Stomach smooth muscle (tissue), 2 donors: ENCODE measurements at regions not wholly inside any gene's neighbourhood (a gene's known extent, or its start where the extent isn't known, plus 50 kb on each side); places are given as distances from the start of the nearest gene placed in this dataset.
"Not testable (repeated sequence)": the region's sequence is repeated elsewhere in the genome, so short reads cannot be mapped to it uniquely, and the experiment has no call there.

Source experiments
- H3K27ac ChIP-seq: one replicate; pipeline ENCODE4 v1.7.0; 2013; ENCODE audit warnings: mild to moderate bottlenecking, low read length, inconsistent platforms
- H3K27me3 ChIP-seq, 2 donors: one replicate each; pipeline ENCODE4 v1.7.0; 2013; ENCODE audit warnings: low read length in 2 of 2; ENCODE audit not compliant: insufficient read depth in 2 of 2, control insufficient read depth in 1 of 2
- H3K36me3 ChIP-seq, 2 donors: one replicate each; pipeline ENCODE4 v1.7.0; 2013; ENCODE audit warnings: low read length in 2 of 2; ENCODE audit not compliant: control insufficient read depth in 2 of 2, insufficient read depth in 2 of 2
- H3K4me1 ChIP-seq: one replicate; pipeline ENCODE4 v1.7.0; 2013; ENCODE audit warnings: low read length; ENCODE audit not compliant: control insufficient read depth, insufficient read depth
- H3K4me3 ChIP-seq, 2 donors: one replicate each; pipeline ENCODE4 v1.7.0; 2013; ENCODE audit warnings: low read length in 2 of 2
- H3K9ac ChIP-seq, 2 donors: one replicate each; pipeline ENCODE4 v1.7.0; 2013; ENCODE audit warnings: low read length in 2 of 2, mild to moderate bottlenecking in 1 of 2
- H3K9me3 ChIP-seq, 2 donors: one replicate each; pipeline ENCODE4 v1.7.0; 2013; ENCODE audit warnings: low read length in 2 of 2; ENCODE audit not compliant: control insufficient read depth in 2 of 2
- donor health status: healthy.
- donor health status: Pancreatic carcinoma.

DNA sequence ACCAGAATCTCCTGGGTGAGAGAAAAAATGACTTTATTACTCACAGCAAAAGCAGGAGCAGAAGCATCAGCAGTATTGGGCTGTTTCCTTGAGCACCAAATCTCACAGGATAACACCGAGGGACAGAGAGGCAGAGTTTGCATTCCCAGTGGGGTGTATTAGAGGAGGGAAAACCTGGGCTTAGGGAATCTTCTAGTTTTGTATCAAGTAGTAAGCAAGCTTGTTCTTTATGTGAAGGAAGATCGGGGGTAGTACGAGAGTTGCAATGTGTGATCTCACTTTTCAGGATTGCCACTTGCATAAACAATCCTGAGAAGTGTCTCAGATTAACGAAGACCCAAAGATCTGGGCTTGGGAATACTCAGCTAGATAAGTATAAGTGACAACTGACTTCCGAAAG, 1163.0 kb downstream of the TAF11L14 start:
- Histone ChIP-seq H3K36me3 (no peaks in the 10 kb centered on the region), H3K27ac (no peak overlapping the region)

GRCh38 chr5:18798058-18798457, 1163.8 kb downstream of the TAF11L14 start:
- Histone ChIP-seq H3K4me1 (no peaks in the 10 kb centered on the region), H3K36me3 (no peaks in the 10 kb centered on the region), H3K9ac (no peak overlapping the region), H3K27ac (no peak overlapping the region), H3K9me3 (no peaks in the 10 kb centered on the region), H3K27me3 (no peaks in the 10 kb centered on the region), H3K4me3 (no peak overlapping the region)

More for the DNA sequence above, 1163.0 kb downstream of the TAF11L14 start:
- H3K27me3 ChIP-seq: no peaks in the 10 kb centered on the region
- H3K9ac ChIP-seq: no peak overlapping the region
- H3K4me1 ChIP-seq: no peaks in the 10 kb centered on the region
- H3K9me3 ChIP-seq: no peaks in the 10 kb centered on the region
- H3K4me3 ChIP-seq: no peak overlapping the region

DNA sequence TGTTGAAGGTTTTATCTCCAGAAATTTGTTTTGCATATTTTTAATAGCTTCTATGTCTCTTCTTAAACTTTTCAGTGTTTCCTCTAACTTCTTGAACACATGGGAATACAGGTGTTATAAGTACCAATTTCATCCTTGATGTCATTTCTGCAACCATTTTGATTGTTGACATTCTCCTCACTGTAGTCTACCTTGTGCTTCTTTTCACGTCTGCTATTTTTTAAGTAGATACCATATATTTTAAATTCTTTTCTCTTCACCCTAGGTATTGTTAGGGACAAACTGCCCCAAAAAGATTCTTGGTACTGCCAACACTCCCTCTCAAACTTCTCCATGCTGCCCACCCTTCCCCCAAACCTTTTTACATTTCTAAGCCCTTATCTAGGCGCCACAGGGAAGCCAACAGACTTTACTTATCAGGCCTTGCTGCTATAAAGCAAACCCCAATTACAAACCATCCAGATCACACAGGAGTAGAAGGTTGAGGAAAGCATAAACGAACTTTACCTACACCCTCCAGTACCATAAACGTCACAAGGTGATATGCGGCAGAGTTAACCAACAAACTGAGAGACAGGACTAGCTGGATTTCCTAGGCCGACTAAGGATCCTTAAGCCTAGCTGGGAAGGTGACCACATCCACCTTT, 1165.3 kb downstream of the TAF11L14 start:
- H3K9ac ChIP-seq: no peak overlapping the region
- no peaks in the 10 kb centered on the region for H3K27me3 ChIP-seq
- H3K27ac ChIP-seq: no peak overlapping the region
- no peaks in the 10 kb centered on the region for H3K4me1 ChIP-seq
- no peaks in the 10 kb centered on the region for H3K9me3 ChIP-seq
- no peaks in the 10 kb centered on the region for H3K36me3 ChIP-seq
- H3K4me3 ChIP-seq: no peak overlapping the region

GRCh38 chr5:18800293-18801025, 1166.2 kb downstream of the TAF11L14 start:
- no peaks in the 10 kb centered on the region for H3K36me3 ChIP-seq
- H3K27me3 ChIP-seq: no peaks in the 10 kb centered on the region
- H3K4me3 ChIP-seq: no peak overlapping the region
- no peak overlapping the region for H3K27ac ChIP-seq
- H3K9ac ChIP-seq: no peak overlapping the region
- H3K9me3 ChIP-seq: no peaks in the 10 kb centered on the region
- no peaks in the 10 kb centered on the region for H3K4me1 ChIP-seq

DNA sequence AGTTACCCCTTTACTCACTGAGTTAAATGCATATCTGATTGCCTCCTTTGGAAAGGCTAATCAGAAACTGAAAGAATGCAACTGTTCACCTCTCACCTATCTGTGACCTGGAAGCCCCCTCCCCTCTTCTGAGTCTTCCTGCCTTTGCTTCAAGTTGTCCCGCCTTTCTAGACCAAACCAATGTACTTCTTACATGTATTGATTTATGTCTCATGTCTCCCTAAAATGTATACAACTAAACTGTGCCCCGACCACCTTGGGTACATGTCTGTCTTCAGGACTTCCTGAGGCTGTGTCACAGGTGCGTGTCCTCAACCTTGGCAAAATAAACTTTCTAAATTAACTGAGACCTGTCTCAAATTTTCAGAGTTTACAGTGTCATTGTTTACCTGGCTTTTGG, 1167.2 kb downstream of the TAF11L14 start:
- not testable (repeated sequence) for H3K36me3 ChIP-seq, H3K27me3 ChIP-seq, H3K4me1 ChIP-seq, H3K9ac ChIP-seq, H3K4me3 ChIP-seq, H3K9me3 ChIP-seq, H3K27ac ChIP-seq

DNA sequence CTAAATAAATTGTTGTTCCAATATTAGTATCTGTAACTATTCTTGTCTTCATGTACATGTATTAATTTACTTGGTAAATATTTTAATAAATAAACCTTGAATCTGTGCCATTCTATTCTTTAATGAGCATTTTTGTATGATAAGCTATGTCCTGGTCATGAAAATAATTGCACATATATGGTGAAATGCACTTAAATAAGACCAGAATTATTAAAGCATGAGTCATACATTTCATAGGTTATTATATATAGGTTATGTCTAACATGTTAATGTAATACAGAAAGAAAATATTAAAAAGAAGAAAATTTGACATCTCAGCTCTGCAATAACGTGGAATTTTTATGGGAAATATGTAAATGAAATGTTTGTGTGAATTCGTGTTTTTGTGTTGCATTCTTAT, 1168.1 kb downstream of the TAF11L14 start:
- H3K9ac ChIP-seq: no peak overlapping the region
- no peak overlapping the region for H3K27ac ChIP-seq
- H3K36me3 ChIP-seq: no peaks in the 10 kb centered on the region
- no peak overlapping the region for H3K4me3 ChIP-seq
- H3K9me3 ChIP-seq: no peaks in the 10 kb centered on the region
- no peaks in the 10 kb centered on the region for H3K4me1 ChIP-seq
- H3K27me3 ChIP-seq: no peaks in the 10 kb centered on the region

- Histone ChIP-seq H3K27ac (no peak overlapping the region), H3K4me1 (no peaks in the 10 kb centered on the region), H3K9me3 (no peaks in the 10 kb centered on the region), H3K9ac (no peak overlapping the region), H3K27me3 (no peaks in the 10 kb centered on the region), H3K4me3 (no peak overlapping the region), H3K36me3 (no peaks in the 10 kb centered on the region)
These were observed 1171.1 kb downstream of the TAF11L14 start for GRCh38 chr5:18805376-18805775.

GRCh38 chr5:18807256-18808149, 1173.2 kb downstream of the TAF11L14 start:
- Histone ChIP-seq H3K27ac (no peak overlapping the region), H3K27me3 (no peaks in the 10 kb centered on the region), H3K9ac (no peak overlapping the region), H3K36me3 (no peaks in the 10 kb centered on the region), H3K9me3 (no peaks in the 10 kb centered on the region), H3K4me1 (no peaks in the 10 kb centered on the region), H3K4me3 (no peak overlapping the region)

GRCh38 chr5:18811661-18812060, 1176.3 kb downstream of the CDH18 start:
- H3K27ac ChIP-seq: no peak overlapping the region
- no peaks in the 10 kb centered on the region for H3K36me3 ChIP-seq
- H3K9ac ChIP-seq: no peak overlapping the region
- no peaks in the 10 kb centered on the region for H3K27me3 ChIP-seq
- H3K4me3 ChIP-seq: no peak overlapping the region
- no peaks in the 10 kb centered on the region for H3K4me1 ChIP-seq
- H3K9me3 ChIP-seq: no peaks in the 10 kb centered on the region

DNA sequence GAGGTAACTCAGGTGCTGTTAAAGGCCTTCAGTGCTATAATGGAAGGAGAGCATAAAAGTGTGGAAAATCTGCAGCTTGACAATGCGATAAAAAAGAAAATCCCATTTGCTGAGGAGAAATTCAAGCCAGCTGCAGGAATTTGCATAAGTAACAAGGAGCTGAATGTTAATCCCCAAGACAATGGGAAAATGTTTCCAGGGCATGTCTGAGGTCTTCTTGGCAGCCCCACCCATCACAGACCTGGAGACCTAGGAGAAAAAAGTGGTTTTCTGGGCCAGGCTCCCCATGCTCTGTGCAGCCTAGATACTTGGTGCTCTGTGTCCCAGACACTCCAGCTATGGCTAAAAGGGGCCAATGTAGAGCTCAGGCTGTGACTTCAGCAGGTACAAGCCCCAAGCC, 1159.6 kb downstream of the CDH18 start:
- H3K4me1 ChIP-seq: no peaks in the 10 kb centered on the region
- no peaks in the 10 kb centered on the region for H3K36me3 ChIP-seq
- H3K9me3 ChIP-seq: no peaks in the 10 kb centered on the region
- H3K4me3 ChIP-seq: no peak overlapping the region
- no peaks in the 10 kb centered on the region for H3K27me3 ChIP-seq
- H3K27ac ChIP-seq: no peak overlapping the region
- H3K9ac ChIP-seq: no peak overlapping the region
